Esophagus squamous epithelium (tissue), 4 donors: ENCODE measurements at regions not wholly inside any gene's neighbourhood (a gene's known extent, or its start where the extent isn't known, plus 50 kb on each side); places are given as distances from the start of the nearest gene placed in this dataset.

Source experiments
- CTCF ChIP-seq, 6 experiments: fragments of 450-650 bp in 4 of 6; fragments of 200-600 bp in 2 of 6; sonication (generic) in 2 of 6; IDR thresholded peaks; one replicate each; pipeline ENCODE4 v1.5.1; 2016 to 2019; ENCODE audit warnings: antibody characterized with exemption in 6 of 6, mild to moderate bottlenecking in 4 of 6, moderate library complexity in 4 of 6
- POLR2A ChIP-seq, 4 donors: fragments of 450-650 bp; IDR thresholded peaks; one replicate each; pipeline ENCODE4 v1.6.1; 2017; ENCODE audit warnings: antibody characterized with exemption in 4 of 4, mild to moderate bottlenecking in 4 of 4, moderate library complexity in 3 of 4

DNA sequence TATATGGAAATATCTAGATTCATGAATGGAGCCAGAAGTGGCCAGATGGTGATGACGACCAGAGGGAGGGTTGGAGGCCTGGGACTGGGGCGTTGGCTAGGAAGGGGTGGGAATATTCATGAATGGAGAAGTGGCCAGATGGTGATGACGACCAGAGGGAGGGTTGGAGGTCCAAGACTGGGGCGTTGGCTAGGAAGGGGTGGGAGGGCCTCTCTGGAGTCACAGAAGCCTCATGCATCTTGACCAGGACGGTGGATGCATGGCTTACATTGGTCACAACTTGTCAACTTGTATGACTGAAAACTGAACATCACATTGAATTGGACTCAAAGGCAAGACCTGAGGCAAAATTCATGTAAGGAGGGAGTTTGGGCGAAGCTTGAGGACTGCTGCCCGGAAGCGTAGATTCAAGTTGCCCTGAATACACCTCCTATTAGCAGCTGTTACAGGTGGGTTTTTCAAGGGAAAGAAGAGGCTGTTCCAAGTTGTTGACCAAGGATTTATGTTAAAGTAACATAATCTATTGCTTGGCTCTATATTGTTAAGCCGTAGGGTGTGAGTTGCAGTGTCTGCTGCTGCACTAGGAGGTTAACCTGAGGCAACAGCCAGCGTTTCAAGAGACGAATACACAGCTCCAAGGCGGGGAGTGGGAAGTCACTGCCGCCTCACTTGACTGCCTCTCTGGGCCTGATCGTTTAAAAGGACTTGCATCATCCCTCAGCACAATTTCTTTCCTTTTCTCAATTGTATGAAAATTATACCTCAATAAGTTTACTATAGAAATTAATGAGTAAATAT lies 55.1 kb upstream of the FAM20C start:
- TF ChIP-seq CTCF (IDR thresholded peaks at IDR 0.05) (no peak), POLR2A (IDR thresholded peaks at IDR 0.05) (no peak)
